HG02981 (cell line): ENCODE measurements at regions not wholly inside any gene's neighbourhood (a gene's known extent, or its start where the extent isn't known, plus 50 kb on each side); places are given as distances from the start of the nearest gene placed in this dataset.
"Not testable (repeated sequence)": the region's sequence is repeated elsewhere in the genome, so short reads cannot be mapped to it uniquely, and the experiment has no call there.

ENCODE experiments used
- ATAC-seq: cut with Tn5 transposase; IDR thresholded peaks from one replicate; pipeline ENCODE4 v1.9.1; 2021; ENCODE audit warnings: mild to moderate bottlenecking, moderate library complexity; ENCODE audit not compliant: unreplicated experiment

DNA sequence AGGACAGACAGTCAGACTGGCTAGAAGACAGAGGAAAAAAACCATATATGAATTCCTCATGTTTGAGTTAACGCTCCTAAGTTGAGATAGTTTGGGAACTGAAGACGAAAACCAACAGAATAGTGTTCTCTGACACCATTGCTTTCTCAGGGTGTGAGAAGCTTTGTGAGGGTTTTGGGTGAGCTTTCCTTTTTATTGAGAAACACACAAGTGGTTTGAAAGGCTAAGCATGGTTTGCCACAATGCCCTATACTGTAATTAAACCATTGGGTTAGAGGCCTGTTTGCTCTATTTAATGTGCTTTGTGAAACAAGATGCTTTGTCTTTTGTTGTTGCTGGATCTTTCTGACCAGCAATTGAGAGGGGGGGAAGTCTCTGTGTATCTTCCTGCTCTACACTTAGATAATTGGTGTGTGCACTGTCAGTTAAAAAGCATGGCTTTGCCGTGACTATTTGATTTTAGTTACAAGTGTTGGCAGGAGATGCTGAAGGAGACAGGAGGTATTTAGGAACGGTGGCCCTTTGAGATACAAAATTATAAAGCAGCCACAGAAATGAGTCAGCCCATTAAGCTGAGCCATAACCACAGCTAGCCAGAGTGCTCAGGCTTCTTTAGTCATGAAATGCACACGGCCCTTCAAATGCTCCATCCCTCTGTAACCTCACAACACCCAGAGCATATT lies 273.0 kb upstream of the PREP start:
- ATAC-seq = no peak

DNA sequence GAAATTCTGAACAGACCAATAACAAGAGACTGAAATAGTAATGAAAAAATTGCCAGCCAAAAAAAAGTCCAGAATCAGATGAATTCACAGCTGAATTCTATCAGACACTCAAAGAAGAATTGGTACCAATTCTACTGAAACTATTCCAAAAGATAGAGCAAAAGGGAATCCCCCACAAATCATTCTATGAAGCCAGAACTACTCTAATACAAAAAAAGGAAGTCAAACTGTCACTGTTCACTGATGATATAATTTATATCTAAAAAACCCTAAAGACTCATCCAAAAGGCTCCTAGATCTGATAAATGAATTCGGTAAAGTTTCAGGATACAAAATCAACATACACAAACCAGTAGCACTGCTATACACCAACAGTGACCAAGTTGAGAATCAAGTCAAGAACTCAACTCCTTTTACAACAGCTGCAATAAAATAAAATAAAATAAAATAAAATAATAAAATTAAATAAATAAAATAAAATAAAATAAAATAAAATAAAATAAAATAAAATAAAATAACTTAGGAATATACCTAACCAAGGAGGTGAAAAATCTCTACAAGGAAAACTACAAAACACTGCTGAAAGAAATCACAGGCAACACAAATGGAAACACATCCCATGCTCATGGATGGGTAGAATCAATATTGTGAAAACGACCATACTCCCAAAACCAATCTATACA lies 270.1 kb upstream of the PREP start:
- ATAC-seq = not testable (repeated sequence)

DNA sequence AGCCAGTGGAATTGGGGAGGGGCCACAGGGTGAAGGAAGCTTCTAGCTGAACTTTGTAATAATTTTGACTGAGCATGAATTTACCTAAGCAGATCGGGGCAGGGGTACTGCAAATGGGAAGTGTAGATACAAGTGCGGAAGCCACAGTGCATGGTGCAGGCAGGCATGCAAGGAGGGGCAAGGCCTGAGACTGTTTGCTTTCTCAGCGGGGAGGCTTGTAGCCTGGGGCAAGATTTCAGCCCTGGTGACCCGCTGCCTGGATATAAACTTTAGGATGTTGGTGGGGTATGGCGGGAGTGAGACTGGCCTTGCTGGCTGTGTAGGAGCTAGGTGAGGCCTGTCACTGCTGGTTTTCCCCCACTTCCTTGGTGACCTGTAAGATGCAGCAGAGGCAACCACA lies 266.4 kb upstream of the PREP start:
- no peak for ATAC-seq

DNA sequence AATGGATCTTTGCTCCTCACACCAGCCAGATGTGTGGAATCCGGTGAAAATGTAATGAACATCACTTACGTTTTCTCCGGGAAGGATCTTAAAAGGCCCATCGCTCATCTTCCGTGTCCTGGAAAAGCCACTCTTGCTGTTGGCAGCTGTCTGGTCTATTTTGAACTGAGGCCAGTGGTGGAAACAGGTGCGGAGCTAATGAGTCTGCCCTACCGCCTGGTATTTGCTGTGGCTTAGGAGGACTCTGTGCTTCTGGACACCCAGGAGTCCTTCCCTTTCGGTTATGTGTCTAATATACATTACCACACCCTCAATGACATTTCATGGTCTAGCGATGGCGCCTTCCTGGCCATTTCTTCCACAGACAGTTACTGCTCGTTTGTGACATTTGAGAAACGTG lies 264.2 kb upstream of the PREP start:
- no peak for ATAC-seq

DNA sequence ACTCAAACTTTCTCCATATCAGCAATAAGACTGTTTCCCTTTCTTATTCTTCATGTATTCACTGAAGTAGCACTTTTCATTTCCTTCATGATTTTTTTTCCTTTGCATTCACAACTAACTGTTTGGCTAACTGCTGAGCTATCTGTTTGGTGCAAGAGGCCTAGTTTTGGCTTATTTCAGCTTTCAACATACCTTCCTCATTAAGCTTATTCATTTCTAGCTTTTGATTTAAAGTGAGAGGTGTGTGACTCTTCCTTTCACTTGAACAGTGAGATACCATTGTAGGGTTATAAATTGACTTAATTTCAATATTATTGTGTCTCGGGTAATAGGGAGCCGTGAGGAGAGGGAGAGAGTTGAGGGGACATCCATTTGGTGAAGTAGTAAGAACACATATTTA lies 262.0 kb upstream of the PREP start:
- ATAC-seq = no peak

DNA sequence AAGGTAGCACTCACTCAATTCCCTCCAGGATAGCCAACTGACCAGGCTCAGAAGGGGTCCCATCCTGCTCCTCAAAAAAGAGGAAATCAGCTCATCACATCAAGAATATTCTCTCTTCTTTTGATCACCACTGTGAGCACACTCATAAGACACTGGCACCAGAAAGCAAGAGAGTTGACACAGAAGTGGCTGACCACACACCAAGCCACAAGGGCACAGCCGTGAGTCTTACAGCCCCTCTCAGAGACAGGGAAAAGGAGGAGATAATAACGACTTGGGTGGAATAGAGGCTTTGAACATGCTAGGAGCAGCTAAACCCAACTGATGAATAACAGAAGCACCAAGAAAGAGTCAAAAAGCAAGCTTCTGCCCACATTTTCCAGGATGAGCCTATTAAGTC lies 249.1 kb upstream of the PREP start:
- no peak for ATAC-seq

DNA sequence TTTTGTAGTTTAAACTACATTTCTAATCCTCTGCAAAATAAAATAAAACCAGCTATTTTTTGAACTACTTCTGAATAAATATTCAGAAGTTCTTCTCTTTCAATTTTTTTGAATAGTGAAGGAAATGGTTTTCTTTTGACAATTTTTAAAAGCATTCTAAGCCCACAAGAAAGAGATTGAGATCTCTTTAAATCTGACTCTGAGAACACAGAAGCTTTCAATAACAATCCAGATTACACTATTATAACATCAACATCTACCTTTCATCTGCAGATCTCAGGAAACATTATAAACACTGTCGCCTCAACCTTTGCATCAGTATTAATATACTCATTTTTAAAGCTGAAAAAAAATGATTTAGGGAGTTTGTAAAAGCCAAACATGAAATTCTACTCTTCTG lies 247.5 kb upstream of the PREP start:
- no peak for ATAC-seq

DNA sequence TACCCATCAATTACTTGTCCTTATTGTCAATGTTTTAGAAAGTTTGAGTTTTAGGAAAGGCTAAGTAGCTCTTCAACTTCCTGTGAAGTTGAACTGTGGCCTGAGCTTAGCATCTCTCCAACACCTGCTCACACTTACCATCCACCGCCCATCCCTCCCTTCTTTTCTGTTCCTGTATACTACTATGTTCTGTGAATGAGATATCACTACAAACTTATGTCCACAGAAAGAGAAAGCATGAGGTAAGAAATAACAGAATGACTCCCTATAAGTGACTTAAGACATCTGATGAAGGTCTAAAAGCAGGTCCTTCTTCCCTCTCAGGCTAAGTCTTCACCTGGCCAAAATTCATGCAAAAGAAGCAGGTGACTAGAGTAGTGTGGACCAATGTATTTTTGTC lies 246.3 kb upstream of the PREP start:
- no peak for ATAC-seq

DNA sequence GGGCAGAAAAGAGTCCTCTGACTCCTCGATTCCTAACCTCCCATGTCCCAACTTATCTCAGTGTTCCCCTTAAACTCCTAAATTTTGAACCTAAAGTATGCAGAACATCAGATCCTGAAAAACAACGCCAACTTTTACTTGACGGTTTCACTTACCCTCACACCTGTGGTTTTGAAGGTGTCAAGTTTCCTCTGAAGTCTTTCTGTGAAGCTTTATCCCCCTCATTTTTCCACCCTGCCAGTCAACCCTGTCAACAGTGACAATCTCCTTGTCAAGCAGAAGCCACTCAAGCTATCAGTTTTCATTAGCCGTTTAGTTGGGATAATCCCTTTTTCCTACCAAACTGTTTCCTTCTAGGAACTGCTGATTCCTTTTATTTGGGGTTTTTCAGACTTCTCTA lies 245.4 kb upstream of the PREP start:
- ATAC-seq = no peak

DNA sequence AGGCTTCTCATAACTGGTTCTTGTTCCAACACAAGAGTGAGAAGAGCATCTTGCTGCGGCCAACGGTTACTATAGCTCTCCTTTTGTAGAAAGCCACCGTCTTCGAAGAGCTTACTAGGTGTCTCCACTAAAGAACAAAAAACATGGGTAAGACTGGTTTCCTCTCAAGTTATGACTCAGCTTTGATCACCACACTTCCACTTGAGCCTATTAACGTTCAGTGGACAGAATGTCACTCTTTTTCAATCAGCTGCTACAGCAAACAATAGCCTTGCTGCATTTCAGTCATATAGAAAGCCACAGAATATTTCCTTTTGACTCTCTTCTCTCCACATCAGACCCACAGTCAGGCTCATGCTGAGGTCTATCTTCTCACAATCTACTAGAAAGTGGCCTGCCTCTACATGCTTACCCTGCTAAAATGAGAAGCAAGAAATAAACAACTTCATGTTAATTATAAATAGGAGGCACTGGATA lies 243.5 kb upstream of the PREP start:
- peak; percentile 90 for ATAC-seq

DNA sequence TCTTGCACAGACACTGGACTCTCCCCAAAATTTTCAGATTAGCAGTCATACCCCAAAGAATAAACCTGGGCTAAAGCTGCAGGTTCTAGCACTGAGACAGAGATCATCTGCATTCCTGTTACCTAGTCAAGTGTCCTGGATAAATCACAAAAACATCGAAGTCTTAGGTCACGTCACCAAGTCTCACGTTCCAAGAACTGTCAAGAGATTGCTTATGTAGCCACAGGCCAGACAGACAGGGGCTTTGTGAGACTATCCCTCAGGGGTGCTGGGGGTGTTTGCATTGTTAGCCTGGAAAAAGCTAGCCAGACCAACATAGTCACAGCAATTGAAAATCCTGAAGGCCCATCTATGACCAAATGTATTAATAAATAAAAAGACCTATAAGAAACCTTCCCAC lies 243.1 kb upstream of the PREP start:
- ATAC-seq = no peak

DNA sequence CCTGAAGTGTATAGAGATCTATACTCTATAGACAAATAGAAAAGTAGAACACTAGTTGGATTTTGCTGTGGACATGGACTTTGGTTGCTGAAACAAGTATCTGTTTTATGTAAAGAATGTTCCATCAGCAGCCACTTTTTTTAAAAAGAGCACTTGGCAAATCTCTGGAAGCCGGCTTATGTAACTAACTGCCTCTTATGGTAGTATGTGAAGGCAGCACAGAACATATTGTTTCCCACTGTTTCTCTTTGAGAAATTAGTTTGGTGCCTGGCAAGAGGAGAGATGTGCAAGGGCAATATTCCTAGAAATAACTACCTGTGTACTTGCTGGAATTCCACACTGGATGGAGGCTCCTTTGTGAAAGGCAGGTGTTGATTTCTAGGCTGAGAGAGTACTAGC lies 242.3 kb upstream of the PREP start:
- no peak for ATAC-seq

DNA sequence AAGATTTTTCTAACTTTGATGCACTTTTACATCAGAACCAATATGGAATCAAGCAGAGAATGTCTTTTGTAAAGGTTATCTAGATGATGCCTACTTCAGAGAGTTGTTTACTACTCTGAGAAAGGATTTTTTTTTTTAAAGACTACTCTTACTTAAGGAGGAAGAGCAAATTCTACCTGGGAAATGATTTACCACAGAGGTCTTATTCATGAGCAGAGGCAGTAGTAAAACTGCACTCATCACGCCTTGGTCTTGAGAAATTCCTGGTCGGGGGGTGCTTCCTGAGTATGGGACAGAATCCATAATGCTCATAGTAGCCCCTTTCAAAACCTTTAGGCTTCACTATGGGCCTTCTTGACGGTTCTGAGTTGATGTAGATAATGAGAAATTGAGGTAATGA lies 241.8 kb upstream of the PREP start:
- ATAC-seq = no peak

DNA sequence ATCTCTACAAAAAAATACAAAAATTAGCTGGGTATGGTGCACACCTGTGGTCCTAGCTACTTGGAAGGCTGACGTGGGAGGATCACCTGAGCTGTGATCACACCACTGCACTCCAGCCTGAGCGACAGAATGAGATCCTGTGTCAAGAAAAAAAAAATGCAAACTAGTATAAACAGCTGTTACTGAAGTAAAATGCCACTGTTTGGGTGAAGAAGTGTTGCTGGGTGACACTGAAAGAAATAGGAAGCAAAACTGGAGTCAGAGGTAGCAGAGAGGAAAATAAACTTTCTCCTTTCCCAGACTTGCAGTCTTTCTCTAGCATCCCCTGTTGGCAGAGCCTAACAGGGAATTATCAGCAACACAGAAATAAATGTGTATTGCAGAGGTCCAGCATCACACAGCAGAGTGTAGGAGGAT lies 241.2 kb upstream of the PREP start:
- ATAC-seq = no peak

DNA sequence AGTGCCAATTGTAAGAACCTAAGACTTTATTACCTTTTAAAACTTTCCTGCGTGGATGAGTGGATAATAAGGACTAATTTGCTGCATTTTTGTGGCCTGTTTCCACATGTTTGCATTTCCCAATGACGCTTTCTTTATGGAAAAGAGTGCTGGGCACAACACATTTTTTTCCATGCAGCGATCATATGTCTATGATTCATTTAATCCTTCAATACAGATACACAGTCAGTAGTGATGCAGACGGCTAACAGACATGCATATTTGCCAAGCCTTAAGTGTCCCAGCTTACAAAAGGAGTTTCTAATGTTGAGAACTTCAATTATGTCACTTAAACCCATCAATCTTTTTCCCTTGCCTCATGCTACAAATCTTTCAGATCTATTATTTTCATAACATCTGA lies 239.8 kb upstream of the PREP start:
- no peak for ATAC-seq

DNA sequence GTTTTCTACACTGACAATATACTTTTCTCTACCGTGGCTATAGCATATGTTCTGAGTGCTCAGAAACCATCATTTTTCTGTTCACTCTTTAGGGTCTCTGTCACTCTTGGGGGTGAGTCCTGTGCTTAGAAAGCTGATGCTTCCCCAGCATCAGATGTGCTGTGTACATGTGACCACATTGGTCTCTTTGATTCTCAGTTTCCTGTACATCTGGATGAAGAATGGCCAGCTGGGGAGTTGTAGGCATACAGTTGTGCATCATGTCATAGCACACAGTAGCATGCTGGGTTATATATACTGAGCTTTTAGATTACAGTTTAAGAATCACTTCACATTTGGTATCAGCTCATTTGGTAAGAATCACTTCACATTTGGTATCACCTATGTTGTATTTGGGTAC lies 238.6 kb upstream of the PREP start:
- ATAC-seq = no peak

DNA sequence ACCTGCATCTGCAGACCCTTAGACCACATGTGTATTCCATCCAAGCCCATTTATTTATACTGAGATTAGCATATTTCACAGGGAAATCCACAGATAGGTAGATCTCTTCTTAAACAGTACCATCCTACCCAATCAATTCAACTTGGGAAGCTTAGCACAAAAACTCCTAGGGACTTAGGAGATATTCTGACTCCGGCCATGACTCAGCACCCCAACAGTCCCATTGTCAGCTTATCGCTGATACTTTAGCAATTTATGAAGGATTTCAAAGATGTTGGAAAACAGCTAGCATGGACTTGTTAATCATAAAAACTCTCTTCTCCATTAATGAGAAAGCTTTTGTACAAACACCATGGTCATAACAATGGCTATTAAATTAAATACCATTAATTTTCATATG lies 236.2 kb upstream of the PREP start:
- ATAC-seq = no peak

DNA sequence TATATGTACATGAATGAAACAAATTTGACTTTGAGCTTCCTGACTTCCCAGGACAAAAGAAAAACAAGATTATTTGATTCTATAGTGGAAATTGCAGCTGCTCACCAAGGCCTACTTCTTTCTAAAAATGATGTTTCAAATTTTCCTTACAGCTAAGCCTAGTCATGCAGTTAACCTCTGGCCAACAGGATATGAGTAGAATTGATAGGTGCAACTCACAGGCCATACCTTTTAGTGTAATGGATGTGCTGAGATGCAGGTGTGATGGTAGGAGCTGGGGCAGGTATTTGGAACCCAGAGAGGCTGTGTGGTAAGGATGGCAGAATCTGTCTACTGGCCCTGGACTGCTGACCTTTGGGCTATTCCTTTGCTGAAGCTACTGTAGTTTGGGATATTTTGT lies 230.9 kb upstream of the PREP start:
- ATAC-seq = no peak

DNA sequence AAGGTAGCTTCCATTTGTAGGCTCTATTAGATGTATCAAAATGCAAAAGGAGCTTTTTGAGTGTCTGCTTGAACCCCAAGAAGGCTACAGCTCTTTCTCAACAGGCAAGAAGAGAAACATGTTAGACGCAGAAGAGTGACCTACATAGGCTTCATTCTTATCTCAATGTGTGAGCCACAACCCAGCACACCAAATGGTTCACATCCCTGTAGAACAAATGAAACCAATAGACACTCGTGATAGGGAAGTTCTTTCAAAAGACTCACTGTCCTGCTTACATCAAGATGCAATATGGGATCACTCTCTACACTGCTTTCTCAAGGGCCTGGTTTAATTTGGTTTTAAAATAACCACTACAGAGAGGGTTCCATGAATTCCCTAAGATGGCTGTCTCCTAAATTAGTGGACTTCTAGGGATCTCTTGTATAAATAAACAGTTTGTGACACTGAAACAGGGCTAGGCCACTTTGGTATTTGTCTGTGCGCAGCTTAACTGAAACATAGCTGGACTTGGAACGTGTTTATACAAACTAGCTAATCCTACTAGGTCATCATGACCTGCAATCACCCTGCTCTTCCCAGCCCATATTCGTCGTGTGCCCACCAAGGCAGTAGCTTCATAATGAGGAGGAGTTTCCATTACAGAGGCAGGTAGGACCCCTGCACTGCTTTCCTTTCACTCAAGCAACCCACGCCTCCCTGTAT lies 225.4 kb upstream of the PREP start:
- no peak for ATAC-seq

DNA sequence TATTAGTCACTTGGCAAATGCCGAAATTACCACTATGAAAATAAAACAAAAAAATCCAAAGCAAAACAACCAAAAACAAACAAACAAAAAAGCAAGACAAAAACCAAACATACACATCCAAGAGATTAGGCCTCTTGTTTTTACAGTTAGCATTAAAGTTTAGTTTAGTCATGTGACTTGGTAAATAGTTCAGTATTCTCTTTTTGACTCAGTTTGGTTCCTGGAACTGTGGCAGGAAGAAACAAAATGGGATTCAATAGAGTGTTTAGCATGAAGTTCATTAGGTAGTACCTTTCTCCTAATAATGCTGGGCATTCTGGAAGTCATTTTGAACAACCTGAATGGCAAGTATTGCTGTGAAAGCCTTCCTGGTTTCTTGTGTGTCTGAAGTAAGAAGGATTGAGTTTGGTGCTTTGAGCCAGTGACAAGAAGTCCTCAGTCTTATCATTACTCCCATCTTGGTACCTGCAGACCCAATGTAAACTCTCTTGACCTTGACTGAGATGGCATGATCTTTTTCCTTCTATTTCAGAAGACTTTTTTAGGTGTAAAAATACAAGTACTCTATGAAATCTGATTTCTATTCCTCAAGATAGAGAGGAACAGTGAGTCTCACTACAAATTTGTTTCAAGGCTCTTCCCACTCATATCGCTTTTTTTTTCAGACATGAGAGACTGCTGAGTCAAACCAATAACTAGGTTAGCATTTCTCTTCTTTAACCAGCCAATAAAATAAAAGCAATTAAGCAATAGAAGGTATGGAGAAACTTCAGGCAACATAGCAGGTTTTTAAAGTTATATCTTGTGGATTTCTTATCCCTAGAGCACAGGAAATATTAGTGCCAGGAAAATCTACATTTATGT lies 223.6 kb upstream of the PREP start:
- no peak for ATAC-seq

DNA sequence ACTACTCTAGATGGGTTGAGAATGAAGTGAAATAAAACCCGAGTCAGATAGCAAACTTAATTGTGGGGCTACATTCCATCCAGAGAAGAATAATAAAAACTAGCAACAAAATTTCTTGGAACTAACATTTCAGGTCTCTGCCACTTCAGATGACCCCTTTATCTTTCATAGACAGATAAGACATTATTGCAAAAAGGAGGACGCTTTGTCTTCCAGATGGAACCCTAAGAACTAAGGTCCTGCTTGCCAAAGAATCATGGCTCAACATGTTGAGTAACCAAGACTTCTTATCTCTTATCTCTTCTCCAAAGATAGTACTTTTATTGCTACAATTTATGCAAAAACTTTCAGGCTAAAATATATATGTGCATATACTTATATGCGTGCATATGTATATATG lies 221.1 kb upstream of the PREP start:
- ATAC-seq = no peak
